Heart left ventricle (tissue), 16 donors: ENCODE measurements at regions not wholly inside any gene's neighbourhood (a gene's known extent, or its start where the extent isn't known, plus 50 kb on each side); places are given as distances from the start of the nearest gene placed in this dataset.

Source experiments
- ATAC-seq, 4 donors: fragments of 200-7000 bp; cut with Tn5 transposase; one replicate each; pipeline ENCODE4 v1.9.1; 2020 to 2022; ENCODE audit warnings: moderate library complexity in 4 of 4, mild to moderate bottlenecking in 3 of 4, moderate number of reproducible peaks in 1 of 4
- DNase-seq, 5 donors: peaks; one replicate each; pipeline ENCODE4 v3.0.0-alpha.2; 2020
- H3K27ac ChIP-seq, 12 donors: fragments of 200-600 bp; sonication (generic) in 4 of 12; one replicate each; pipeline versions ENCODE4 v1.5.0 to v1.8.0; 2016 to 2022; ENCODE audit warnings: mild to moderate bottlenecking in 2 of 12
- H3K27me3 ChIP-seq, 9 donors: fragments of 200-600 bp; sonication (generic) in 2 of 9; one replicate each; pipeline versions ENCODE4 v1.5.1 to v1.8.0; 2016 to 2022; ENCODE audit warnings: mild to moderate bottlenecking in 3 of 9
- H3K36me3 ChIP-seq, 9 donors: fragments of 200-600 bp; sonication (generic) in 2 of 9; one replicate each; pipeline versions ENCODE4 v1.5.0 to v1.8.0; 2018 to 2022; ENCODE audit warnings: mild to moderate bottlenecking in 2 of 9
- H3K4me1 ChIP-seq, 12 donors: fragments of 200-600 bp; sonication (generic) in 4 of 12; one replicate each; pipeline versions ENCODE4 v1.5.0 to v1.8.0; 2016 to 2022; ENCODE audit warnings: mild to moderate bottlenecking in 3 of 12
- H3K4me3 ChIP-seq, 12 donors: fragments of 200-600 bp; sonication (generic) in 4 of 12; one replicate each; pipeline versions ENCODE4 v1.5.0 to v1.8.0; 2017 to 2022; ENCODE audit warnings: mild to moderate bottlenecking in 9 of 12, moderate library complexity in 4 of 12
- H3K9me3 ChIP-seq, 12 donors: fragments of 200-600 bp; sonication (generic) in 4 of 12; one replicate each; pipeline versions ENCODE4 v1.5.0 to v1.8.0; 2016 to 2022; ENCODE audit warnings: mild to moderate bottlenecking in 1 of 12
- POLR2A ChIP-seq, 2 donors: fragments of 450-650 bp; IDR thresholded peaks; one replicate each; pipeline ENCODE4 v1.6.1; 2017; ENCODE audit warnings: antibody characterized with exemption in 2 of 2, mild to moderate bottlenecking in 2 of 2, moderate library complexity in 2 of 2
- WGBS, 4 donors: extraction: QIAGEN DNeasy Blood & Tissue Kit in 2 of 4; methylation state at CpG; one replicate each; pipeline versions ENCODE4 v1.1.5 to v1.1.7; 2013 to 2018; 5-methylcytosine and 5-hydroxymethylcytosine counted together
- intact Hi-C, 10 donors: fragments of 100-400 bp; cut with DNase I; formaldehyde crosslinking; loops; one replicate each; pipeline versions ENCODE4 v1.11.1 to v1.14.2; 2022
- TF ChIP-seq, protein P1 (sequence below), 12 donors: fragments of 200-600 bp; sonication (generic) in 4 of 12; IDR thresholded peaks; one replicate each; pipeline versions ENCODE4 v1.5.0 to v1.8.0; 2018 to 2022; ENCODE audit warnings: antibody characterized with exemption in 12 of 12, mild to moderate bottlenecking in 5 of 12
- donor health status: ischemic (EF 13 %, LVEDD 7.1; RV severe dilation, severe dysfunction).
- donor health status: healthy with polysubstance abuse.
- donor health status: DM: no; HTN: yes; CAD: no.
- donor health status: DM: no; HTN: no; CAD: no.
- donor health status: ischemic (EF 25% LVEDD 6.9; RV normal size, moderate dysfunction).
- donor health status: ischemic (EF 25% LVEDD 5.7; RV mildly dilated, moderate dysfunction).
- donor health status: healthy.
- donor health status: DM: yes; HTN: yes; CAD: no.
- donor health status: ischemic (EF 35%, LVEDD 5.7; RV mildly dilated, moderate dysfunction).
- donor health status: nonischemic (EF 11% LVEDD 7.7; RV severe dilation, severe dysfunction).
- donor health status: DM: yes; HTN: yes; CAD: no.
- donor health status: PGD.
- donor health status: ischemic (EF 29% LVEDD 5.4; RV normal size, mild dysfunction).
- donor health status: nonischemic (EF 23%, LVEDD 6.1; RV moderate dilation, normal function).

DNA sequence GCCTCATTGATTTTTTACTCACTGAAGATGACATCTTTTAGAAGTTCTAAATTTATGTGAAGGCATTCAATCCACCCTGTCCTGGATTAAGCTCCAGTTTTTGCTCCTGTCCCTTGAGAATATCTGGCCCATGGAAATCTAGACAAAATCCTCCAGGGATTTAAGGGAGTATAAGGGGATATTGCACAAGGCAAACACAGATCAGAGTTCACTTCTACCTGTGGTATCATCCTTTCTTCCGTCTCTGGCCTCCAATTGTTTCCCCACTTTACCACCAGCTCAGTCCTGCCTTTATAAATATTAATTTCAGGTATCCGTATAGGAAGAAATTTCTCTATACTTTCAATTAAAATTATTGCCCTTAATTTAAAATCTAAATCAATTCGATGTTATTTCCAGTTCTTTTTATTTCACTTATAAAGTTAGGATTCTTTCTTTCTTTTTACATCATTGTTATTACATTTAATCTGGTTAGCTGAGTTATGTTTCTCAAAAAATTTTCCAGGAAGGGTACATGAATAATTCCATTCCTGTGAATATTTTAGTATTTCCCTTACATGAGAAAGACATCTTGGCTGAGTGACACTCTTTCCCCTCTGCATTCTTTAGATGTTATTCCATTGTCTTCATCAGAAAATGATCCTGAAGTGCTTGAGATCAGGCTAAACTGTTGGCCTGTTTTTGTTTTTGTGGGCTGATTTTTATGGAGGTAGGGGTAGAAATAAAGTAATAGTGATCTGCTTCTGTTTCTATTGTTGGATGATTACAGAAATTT is 194.3 kb upstream of the MAP3K1 start:
- ATAC-seq: no peak
- WGBS, 4 donors: 93 to 96% (median 95%) methylated on average over 3 of the region's 3 CpGs
- no peak for DNase-seq
- peaks cover under 1 to 12% (median 6%) of the 10 kb centered on the region in 12 donors for H3K4me1 ChIP-seq
- H3K36me3 ChIP-seq: no peaks in the 10 kb centered on the region
- H3K4me3 ChIP-seq: no peak overlapping the region
- no peaks in the 10 kb centered on the region for H3K27me3 ChIP-seq
- no peak overlapping the region for H3K27ac ChIP-seq
- intact Hi-C loops: no loop called here
- no peak for TF ChIP-seq POLR2A (IDR thresholded peaks at IDR 0.05)
- TF ChIP-seq, protein P1, sequence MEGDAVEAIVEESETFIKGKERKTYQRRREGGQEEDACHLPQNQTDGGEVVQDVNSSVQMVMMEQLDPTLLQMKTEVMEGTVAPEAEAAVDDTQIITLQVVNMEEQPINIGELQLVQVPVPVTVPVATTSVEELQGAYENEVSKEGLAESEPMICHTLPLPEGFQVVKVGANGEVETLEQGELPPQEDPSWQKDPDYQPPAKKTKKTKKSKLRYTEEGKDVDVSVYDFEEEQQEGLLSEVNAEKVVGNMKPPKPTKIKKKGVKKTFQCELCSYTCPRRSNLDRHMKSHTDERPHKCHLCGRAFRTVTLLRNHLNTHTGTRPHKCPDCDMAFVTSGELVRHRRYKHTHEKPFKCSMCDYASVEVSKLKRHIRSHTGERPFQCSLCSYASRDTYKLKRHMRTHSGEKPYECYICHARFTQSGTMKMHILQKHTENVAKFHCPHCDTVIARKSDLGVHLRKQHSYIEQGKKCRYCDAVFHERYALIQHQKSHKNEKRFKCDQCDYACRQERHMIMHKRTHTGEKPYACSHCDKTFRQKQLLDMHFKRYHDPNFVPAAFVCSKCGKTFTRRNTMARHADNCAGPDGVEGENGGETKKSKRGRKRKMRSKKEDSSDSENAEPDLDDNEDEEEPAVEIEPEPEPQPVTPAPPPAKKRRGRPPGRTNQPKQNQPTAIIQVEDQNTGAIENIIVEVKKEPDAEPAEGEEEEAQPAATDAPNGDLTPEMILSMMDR (IDR thresholded peaks at IDR 0.05): no peak
- peaks cover 0 to 29% (median 9%) of the 10 kb centered on the region in 12 donors for H3K9me3 ChIP-seq

DNA sequence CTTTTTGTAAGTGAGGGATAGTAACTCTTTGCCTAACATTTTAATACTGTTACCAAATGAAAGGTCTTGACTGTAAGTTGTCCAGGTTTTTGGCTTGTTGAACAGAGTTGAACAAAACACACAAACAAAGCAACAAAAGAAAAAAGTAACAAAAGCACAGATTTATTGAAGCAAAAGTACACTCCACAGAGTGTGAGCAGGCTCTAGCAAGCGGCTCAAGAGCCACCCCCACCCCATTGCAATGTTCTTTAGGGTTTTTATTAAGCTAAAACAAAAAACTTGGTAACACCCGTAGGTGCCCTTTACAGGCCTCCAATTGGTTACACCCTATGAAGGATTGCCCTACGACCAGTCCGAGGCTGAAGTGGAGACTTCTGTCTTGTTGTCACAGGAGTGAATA is 197.4 kb upstream of the MAP3K1 start:
- TF ChIP-seq POLR2A (IDR thresholded peaks at IDR 0.05): no peak
- TF ChIP-seq, protein P1 (IDR thresholded peaks at IDR 0.05): no peak
- ATAC-seq (no peak), DNase-seq (no peak)
- Histone ChIP-seq H3K36me3 (no peaks in the 10 kb centered on the region), H3K27me3 (no peaks in the 10 kb centered on the region), H3K9me3 (peaks cover 0 to 29% (median 9%) of the 10 kb centered on the region in 12 donors), H3K4me3 (no peak overlapping the region), H3K27ac (no peak overlapping the region), H3K4me1 (peaks cover 3 to 27% (median 19%) of the 10 kb centered on the region in 12 donors)
- WGBS, 4 donors: 83 to 97% (median 96%) methylated on average over 4 of the region's 4 CpGs
- intact Hi-C loops: loop anchor here in 4 of 10 donors (2.0 to 10.0 kb wide), 6 partner anchors 167 to 343 kb away; partner anchors contain the start of gene MAP3K1 (in 1 of the 4)

DNA sequence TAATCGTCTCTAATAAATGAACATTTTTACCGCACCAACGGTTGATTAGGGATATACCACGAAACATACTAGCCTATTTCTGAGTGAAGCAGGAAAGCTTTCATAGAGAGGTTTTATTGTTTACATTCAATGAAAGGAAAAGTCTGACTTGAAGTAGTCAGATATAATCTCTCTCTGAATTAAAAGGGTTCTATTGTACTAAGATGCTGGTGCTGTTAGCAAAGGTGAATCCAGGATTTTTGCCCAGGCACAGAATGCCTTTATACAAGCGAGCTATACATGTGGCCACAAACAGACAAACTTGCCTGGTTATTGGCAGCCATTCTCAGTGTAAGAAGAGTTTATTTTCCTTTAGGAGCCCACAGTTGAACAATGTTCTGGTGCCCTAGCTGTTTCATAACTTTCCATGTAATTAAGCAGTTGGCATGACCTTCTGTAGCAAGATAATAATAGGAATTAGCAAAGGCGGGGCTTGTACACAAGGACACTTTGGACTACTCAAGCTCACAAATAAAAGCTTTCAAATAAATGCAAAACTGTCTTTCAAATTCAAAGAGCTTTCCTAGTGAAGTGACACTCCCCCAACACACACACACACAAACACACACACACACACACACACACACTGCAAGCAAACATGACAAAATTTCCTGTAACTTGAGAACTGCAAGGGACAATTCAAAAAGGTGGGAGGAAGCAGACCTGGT is 198.7 kb upstream of the MAP3K1 start:
- no peak for TF ChIP-seq POLR2A (IDR thresholded peaks at IDR 0.05)
- TF ChIP-seq, protein P1 (IDR thresholded peaks at IDR 0.05): no peak
- Histone ChIP-seq H3K36me3 (no peaks in the 10 kb centered on the region), H3K4me1 (peaks cover 3 to 28% (median 19%) of the 10 kb centered on the region in 12 donors), H3K9me3 (peaks cover 0 to 28% (median 9%) of the 10 kb centered on the region in 12 donors), H3K27ac (peak overlapping the region in 11 of 12 donors; percentile 18 to 61 (median 45)), H3K4me3 (peak overlapping the region in 1 of 12 donors; percentile 1), H3K27me3 (no peaks in the 10 kb centered on the region)
- DNase-seq (no peak), ATAC-seq (peak; percentile 24 to 78 (median 48))
- 56 to 69% (median 61%) methylated on average over 6 of the region's 6 CpGs for WGBS, 4 donors
- intact Hi-C loops: loop anchor here in 4 of 10 donors (2.0 to 10.0 kb wide), 6 partner anchors 168 to 342 kb away; partner anchors contain the start of gene MAP3K1 (in 1 of the 4)
